Calu3 (cell line): ENCODE measurements at regions not wholly inside any gene's neighbourhood (a gene's known extent, or its start where the extent isn't known, plus 50 kb on each side); places are given as distances from the start of the nearest gene placed in this dataset.

ENCODE experiments used
- BruUV-seq: library from RNA; stranded (reverse); fragments of 400-500 nt; replicated peaks from 2 replicates; lab custom pipeline; 2021; lab: Mats Ljungman, UMichigan
- CTCF ChIA-PET: fragments of 300-600 bp; sonication (Branson Sonifier 250); formaldehyde crosslinking; loops from one replicate; lab custom pipeline; 2022; ENCODE audit warnings: antibody characterized with exemption; lab: Charles Lee
- DNase-seq: peaks from one replicate; pipeline ENCODE4 v3.0.0; 2022
- H3K27ac Mint-ChIP-seq: one replicate; pipeline ENCODE4 v1.8.0; 2022; ENCODE audit warnings: mixed read lengths; ENCODE audit not compliant: unreplicated experiment
- H3K27me3 Mint-ChIP-seq: one replicate; pipeline ENCODE4 v1.8.0; 2022; ENCODE audit warnings: mixed read lengths; ENCODE audit not compliant: unreplicated experiment
- H3K36me3 Mint-ChIP-seq: one replicate; pipeline ENCODE4 v1.8.0; 2022; ENCODE audit warnings: mild to moderate bottlenecking, moderate library complexity, mixed read lengths; ENCODE audit not compliant: insufficient read depth, unreplicated experiment
- H3K4me1 Mint-ChIP-seq: one replicate; pipeline ENCODE4 v1.8.0; 2022; ENCODE audit warnings: mild to moderate bottlenecking, low read depth, mixed read lengths; ENCODE audit not compliant: unreplicated experiment
- H3K4me3 Mint-ChIP-seq: one replicate; pipeline ENCODE4 v1.8.0; 2022; ENCODE audit warnings: mild to moderate bottlenecking, low read depth, moderate library complexity, mixed read lengths; ENCODE audit not compliant: unreplicated experiment
- H3K9me3 Mint-ChIP-seq: one replicate; pipeline ENCODE4 v1.8.0; 2022; ENCODE audit warnings: low read depth, mixed read lengths; ENCODE audit not compliant: unreplicated experiment
- CTCF ChIP-seq: fragments of 200-600 bp; IDR thresholded peaks from one replicate; pipeline ENCODE4 v1.8.0; 2022; ENCODE audit warnings: antibody characterized with exemption; ENCODE audit not compliant: unreplicated experiment
- intact Hi-C: fragments of 100-400 bp; cut with micrococcal nuclease; formaldehyde crosslinking; loops from one replicate; pipeline ENCODE4 v1.10.0; 2022; ENCODE audit not compliant: unreplicated experiment

DNA sequence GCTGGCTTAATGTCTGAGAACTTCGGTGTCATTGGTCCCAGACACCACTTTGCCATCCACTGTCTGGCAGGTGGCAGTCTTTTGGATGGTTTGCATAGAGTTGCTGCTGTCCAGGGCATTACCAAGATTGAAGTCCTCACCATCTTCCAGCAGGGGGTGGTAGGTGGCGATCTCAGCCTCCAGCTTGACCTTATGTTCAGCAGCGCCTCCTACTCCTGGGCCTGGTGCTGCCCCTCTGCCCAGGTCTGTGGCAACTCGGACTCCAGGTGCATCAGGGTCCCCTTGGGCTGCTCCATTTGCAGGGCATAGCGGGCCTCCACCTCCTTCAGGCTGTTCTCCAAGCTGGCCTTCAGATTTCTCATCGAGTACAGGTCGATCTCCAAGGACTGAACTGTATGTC, 573.3 kb upstream of the NCAM2 start:
- intact Hi-C loops: no loop called here
- TF ChIP-seq CTCF: no peak
- Mint-ChIP-seq H3K4me3 (no peak overlapping the region), H3K27ac (no peak overlapping the region), H3K4me1 (no peaks in the 10 kb centered on the region), H3K27me3 (no peaks in the 10 kb centered on the region), H3K36me3 (no peaks in the 10 kb centered on the region), H3K9me3 (peaks cover 15% of the 10 kb centered on the region)
- no TSS peak for BruUV-seq
- CTCF ChIA-PET: no interaction called here
- DNase-seq: no peak

- DNase-seq: no peak
- H3K27ac Mint-ChIP-seq: no peak overlapping the region
- no peak overlapping the region for H3K4me3 Mint-ChIP-seq
- no TSS peak for BruUV-seq
- CTCF ChIA-PET: no interaction called here
- intact Hi-C loops: no loop called here
- TF ChIP-seq CTCF: no peak
- H3K36me3 Mint-ChIP-seq: no peaks in the 10 kb centered on the region
- no peaks in the 10 kb centered on the region for H3K4me1 Mint-ChIP-seq
- no peaks in the 10 kb centered on the region for H3K27me3 Mint-ChIP-seq
- peaks cover 15% of the 10 kb centered on the region for H3K9me3 Mint-ChIP-seq
Measured at GRCh38 chr21:20425856-20426255, 572.4 kb upstream of the NCAM2 start.

- Mint-ChIP-seq H3K9me3 (peaks cover 10% of the 10 kb centered on the region), H3K4me1 (no peaks in the 10 kb centered on the region), H3K36me3 (no peaks in the 10 kb centered on the region), H3K4me3 (no peak overlapping the region), H3K27me3 (no peaks in the 10 kb centered on the region), H3K27ac (no peak overlapping the region)
- intact Hi-C loops: no loop called here
- BruUV-seq: no TSS peak
- no peak for DNase-seq
- TF ChIP-seq CTCF: no peak
- CTCF ChIA-PET: no interaction called here
Measured at GRCh38 chr21:20440338-20440737, 557.9 kb upstream of the NCAM2 start.

GRCh38 chr21:20443558-20444155, 554.6 kb upstream of the NCAM2 start:
- Mint-ChIP-seq H3K27ac (no peak overlapping the region), H3K4me3 (no peak overlapping the region), H3K36me3 (no peaks in the 10 kb centered on the region), H3K9me3 (peaks cover 6% of the 10 kb centered on the region), H3K27me3 (no peaks in the 10 kb centered on the region), H3K4me1 (no peaks in the 10 kb centered on the region)
- no peak for DNase-seq
- intact Hi-C loops: no loop called here
- CTCF ChIA-PET: no interaction called here
- TF ChIP-seq CTCF: no peak
- no TSS peak for BruUV-seq
